GM19452 (cell line): ENCODE measurements at regions not wholly inside any gene's neighbourhood (a gene's known extent, or its start where the extent isn't known, plus 50 kb on each side); places are given as distances from the start of the nearest gene placed in this dataset.
"Not testable (repeated sequence)": the region's sequence is repeated elsewhere in the genome, so short reads cannot be mapped to it uniquely, and the experiment has no call there.

Source experiments
- ATAC-seq: cut with Tn5 transposase; IDR thresholded peaks from one replicate; pipeline ENCODE4 v1.9.1; 2021; ENCODE audit not compliant: unreplicated experiment

DNA sequence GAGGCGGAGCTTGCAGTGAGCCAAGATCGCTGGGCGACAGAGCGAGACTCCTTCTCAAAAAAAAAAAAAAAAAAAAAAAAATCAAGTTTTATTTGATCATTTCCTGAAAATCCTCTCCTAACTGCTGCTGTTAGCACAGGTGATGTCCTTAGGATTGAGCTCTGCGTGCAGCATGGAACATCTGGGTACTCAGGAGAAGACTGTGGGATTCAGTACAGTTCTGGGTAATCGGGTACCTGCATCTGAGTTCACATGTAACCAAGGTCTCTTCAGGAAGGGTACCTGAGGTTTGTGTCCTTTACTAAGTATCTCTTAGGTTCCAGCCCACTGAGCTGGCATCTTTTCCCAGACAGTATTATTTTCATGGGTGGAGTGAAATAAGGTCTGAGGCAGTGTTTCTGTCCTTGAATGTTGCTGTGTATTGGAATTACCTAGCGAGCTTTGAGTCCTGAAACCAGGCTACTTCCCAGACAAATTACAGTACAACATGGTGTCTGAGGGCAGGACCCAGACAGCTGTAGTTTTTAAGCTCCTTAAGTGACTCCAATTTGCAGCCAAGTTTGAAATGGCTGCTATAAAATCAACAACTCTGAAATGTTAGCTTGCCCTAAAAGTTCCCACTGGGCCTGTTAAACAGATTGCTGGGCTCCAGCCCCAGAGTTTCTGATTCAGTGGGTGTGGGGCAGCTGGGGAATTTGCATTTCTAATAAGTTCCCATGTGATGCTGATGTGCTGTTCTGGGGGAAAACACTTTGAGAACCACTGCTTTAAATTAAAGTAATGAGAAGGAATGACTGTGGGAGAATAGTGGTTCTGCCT lies 120.5 kb downstream of the PMAIP1 start:
- ATAC-seq, result no peak

DNA sequence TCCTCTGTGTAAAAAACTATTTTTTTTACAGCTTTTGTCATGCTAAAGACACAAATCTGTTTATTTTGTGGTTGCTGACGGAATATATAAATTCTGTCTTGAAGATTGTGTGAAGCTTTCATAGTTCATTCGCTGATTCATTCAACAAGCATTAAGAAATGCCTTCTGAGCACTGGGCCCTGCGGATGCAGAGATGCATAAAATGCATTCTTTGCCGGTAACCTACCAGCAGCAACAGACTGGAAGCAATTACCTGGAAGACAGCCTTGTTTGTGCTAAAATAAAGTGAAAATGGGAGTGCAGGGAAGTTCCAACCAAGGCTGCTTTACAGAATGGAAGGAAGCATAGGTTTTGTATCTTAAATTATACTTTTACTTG lies 119.7 kb downstream of the PMAIP1 start:
- ATAC-seq, result no peak

DNA sequence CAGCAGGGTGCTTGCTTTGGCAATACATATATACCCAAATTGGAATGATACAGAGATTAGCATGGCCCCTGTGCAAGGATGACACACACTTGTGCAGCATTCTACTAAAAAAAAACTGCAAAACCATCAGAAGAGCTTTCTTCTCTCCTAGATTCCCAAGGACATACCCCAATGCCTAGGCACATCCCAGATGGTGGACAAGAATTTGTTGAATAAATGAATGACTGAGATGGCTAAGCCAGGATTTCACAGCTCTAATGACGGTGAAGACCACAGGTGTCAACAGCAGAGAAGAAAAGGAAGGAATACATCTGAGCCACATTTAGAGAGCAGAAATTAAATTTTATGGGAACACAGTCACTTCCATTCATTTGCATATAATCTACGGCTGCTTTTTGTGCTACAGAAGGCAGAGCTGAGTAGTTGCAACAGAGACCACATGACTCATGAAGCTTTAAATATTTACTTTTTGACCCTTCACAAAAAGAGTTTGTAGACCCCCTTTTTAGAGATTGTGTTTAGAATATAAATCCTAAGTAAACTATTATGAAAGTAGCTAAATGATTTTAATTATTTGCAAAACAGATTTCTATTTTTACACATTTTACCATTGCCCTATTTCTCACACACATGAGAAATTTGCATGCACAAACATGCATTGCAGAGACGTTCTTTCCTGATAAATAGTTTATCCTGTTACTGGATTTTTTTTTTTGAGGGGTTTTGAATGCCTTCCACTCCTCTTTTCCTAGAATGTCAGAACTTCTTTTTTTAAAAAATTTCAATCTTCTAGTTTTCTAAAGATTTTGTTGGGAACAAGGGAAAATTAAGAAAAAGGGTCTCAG lies 119.0 kb downstream of the PMAIP1 start:
- ATAC-seq, result no peak

DNA sequence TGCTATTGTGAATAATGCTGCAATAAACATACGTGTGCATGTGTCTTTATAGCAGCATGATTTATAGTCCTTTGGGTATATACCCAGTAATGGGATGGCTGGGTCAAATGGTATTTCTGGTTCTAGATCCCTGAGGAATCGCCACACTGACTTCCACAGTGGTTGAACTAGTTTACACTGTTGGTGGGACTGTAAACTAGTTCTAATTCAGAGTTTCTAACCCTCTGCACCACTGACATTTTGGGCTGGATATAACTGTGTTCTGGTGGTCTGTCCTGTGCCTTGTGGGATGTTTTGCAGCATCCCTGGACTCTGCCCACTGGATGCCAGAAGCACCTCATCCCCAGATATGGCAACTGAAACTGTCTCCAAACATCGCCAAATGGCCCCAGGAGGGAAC lies 118.3 kb downstream of the PMAIP1 start:
- ATAC-seq, result not testable (repeated sequence)

DNA sequence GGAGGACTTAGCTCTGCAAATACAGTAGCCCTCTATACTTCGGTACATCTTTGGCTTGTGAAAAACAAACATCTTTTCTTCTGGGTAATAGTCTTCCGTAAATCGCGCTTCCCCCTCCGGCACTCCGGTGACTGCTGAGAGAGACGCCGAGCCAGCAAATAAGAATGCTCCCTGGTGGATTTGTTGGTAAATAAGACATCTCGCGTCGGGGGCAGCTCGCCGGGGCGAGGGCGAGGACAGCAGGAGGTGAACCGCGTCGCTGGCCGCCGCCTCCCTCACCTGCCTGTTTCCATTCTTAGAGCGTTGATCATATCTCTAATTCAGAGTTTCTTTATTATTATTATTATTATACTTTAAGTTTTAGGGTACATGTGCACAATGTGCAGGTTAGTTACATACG lies 117.6 kb downstream of the PMAIP1 start:
- no peak for ATAC-seq

DNA sequence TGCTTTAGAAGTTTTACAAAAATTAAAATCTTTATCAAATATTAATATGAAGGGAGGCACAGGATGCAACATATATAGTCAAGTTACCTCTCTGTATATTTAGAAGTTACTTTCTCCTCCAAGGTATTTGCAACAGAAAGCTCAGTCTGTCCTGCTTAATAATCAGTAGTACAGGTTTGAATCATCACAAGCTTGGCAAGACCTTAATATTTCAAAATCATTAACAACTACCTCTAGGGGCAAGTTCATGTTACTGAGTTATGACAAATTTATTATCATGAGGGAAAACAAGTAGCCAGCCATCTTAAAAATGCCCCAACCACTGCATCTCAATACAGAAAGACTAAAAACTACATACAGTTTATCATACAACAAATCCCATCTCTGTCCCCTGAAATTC lies 116.0 kb downstream of the PMAIP1 start:
- ATAC-seq, result not testable (repeated sequence)

DNA sequence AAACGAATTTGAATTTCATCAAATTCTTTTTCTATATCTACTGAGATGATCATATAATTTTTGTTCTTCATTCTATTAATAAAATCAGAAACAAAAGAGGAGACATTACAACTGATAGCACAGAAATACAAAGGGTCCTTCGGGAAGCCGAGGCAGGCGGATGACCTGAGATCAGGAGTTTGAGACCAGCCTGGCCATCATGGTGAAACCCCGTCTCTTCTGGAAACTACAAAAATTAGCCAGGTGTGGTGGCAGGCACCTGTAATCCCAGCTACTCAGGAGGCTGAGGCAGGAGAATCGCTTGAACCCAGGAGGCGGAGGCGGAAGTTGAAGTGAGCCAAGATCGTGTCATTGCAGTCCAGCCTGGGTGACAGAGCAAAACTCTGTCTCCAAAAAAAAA lies 113.4 kb downstream of the PMAIP1 start:
- not testable (repeated sequence) for ATAC-seq

DNA sequence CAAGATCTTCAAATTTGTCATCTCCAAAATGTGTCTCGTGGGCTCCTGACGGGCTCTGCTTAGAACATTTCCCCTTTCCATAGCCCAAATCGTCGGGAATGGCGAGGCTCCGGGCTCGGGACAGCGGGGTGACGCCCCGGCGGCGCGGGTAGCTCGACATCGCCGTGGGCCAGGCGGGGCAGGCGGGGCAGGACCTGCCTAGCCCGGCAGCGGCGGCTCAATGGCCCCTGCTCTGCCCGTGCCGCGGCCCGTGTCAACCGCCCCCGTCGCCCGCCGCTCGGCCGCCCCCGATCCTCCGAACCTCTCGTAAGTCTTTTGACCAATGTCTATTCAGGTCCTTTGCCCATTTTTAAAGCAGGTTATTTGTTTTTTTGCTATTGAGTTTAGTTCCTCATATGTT lies 111.2 kb downstream of the PMAIP1 start:
- ATAC-seq, result no peak

DNA sequence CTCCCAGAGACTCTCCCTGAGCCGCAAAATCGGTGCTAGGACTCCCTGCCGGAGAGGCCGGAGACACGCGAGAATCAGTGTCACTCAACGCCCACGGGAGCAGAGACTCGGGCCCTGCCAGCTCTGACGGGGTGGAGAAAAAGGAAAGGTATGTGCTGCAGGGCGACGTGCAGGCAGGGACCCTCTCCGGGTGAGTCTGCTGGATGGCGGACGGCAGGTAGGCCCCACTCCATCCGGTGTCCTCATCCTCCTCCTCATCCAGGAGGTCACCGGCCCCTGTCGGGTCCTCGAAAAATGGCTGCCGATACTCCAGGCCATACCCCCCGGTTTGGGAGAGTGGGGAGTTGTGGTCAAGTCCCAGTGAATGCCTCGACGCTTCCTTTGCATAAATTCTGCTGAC lies 110.7 kb downstream of the PMAIP1 start:
- no peak for ATAC-seq

DNA sequence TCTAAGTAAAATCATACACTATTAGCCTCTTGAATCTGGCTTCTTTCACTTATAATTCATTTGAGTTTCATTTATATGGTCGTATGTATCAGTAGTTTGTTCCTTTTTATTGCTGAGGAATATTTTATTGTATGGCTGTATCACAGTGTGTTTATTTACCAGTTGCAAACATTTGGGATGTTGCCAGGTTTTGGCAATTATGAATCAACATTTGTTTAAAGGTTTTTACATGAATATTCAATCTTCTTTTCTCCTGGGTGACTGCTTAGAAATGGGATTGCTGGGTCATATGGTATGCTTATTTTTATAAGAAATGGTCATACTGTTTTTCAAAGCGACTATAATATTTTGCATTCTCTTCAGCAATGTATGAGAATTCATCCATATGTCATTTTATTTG lies 107.9 kb downstream of the PMAIP1 start:
- ATAC-seq, result no peak

DNA sequence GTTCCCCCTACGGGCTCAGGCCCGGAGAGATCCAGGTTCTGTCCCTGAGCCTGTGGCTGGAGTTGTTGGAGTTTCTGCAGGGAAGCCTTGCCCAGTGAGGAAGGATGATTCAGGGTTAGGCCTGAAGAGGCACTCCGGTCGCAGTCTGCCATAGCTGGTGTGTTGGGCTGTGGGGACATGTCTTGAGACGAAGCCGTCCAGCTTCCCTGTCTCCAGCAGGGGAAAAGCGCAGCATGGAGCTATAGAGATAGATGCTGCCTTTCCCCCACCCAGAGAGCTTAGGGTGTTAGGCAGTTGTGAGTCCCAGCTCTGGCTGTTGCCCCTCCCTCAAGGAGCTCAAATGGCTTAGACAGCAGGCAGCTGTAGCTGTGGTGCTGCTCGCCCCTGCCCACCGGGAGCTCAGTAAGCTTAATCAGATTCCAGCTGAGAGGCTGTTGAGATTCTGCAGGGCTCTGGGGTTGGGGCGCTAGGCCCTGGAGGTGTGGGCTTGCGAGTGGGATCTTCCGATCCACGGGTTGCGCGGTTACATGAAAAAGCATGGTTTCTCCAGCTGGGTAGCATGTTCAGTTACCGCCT lies 103.9 kb downstream of the PMAIP1 start:
- ATAC-seq, result no peak

DNA sequence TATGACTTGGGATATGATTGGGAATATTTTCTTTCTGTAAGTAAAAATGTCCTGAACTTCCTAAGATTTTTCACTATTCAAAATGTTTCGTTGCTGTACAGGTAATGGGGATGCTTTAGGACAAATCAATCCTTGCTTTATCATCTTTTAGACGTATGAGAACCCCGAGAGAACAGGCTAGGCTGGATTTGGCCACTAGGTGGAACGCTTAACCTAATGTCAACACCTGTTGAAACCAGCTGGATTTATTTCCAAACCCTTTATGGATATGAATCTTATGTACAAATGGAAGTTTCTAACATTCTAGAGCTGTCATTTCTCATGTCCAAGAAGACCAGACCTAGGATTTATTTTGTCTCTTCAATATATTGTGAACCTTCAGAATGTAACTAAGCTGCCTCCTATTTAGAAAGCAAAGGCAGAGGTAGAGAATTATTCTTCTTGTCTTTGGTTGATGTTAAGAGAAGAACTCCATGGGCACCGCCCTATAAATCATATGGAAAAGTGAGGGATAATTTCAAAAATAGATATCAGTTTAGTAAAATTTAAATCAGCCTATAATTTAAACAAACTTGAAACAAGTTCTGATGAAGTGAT lies 96.7 kb downstream of the PMAIP1 start:
- peak; percentile 67 for ATAC-seq

DNA sequence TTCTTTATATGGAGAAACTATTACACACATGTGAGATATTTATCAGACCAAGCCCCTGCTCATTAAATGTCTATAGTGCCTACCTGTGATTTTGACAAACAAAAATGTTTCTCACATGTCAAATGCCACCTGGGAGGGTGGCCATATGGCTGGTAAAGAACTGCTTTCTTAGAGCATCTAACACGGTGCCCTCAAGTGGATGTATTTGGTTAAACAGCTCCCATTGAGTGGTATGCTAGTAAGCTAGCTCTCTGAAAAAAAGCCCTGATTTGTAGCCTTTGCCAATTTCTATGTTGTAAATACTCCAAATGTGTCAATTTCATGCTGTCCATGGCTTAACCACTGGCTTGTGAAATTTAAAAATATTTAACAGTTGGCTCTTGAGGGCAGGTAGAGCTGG lies 94.6 kb downstream of the PMAIP1 start:
- ATAC-seq, result peak; percentile 58

DNA sequence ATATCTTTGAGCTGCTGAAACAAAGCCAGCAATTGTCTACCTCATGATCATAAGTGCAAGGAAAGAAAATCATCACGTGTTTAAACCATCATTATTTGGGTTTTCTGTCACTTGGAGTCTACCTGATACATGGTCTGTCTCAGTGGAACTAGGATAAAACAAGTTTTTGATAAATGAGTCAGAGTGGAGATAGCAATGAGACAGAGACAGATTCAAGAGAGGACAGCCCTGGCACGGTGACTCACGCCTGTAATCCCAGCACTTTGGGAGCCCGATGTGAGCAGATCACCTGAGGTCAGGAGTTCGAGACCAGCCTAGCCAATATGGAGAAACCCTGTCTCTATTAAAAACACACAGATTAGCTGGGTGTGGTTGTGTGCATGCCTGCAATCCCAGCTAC lies 93.8 kb downstream of the PMAIP1 start:
- no peak for ATAC-seq

DNA sequence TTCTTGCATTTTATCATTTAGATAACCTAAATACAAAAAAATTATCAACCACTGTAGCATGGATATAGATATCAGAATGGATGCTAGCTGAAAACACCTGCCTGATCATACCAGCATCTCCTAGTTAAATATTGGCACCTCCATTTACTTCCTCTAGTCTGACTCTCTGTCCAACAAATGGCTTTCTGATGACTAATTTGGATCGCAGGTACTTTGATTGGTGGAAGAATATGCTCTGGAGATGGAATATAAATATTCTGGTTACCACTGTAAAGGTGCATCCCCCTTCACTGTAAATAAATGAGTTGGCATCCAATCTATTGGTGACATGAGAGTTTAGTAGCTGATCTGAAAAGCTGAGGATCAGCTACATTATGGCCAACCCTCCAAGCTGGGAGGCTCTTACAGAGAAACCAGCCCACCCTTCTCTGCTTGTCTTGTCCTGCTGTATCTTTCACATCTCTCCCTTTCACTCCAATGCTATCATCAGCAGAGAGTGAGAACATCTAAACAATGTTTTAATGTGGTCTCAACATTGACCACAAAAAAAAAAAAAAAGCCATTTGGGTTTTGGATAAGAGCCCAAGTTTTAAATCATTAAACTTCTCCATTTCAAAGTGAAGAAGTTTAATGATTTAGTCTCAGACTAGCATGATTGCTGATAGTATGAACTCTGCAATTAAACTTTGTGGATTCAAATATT lies 90.5 kb downstream of the PMAIP1 start:
- ATAC-seq, result no peak

DNA sequence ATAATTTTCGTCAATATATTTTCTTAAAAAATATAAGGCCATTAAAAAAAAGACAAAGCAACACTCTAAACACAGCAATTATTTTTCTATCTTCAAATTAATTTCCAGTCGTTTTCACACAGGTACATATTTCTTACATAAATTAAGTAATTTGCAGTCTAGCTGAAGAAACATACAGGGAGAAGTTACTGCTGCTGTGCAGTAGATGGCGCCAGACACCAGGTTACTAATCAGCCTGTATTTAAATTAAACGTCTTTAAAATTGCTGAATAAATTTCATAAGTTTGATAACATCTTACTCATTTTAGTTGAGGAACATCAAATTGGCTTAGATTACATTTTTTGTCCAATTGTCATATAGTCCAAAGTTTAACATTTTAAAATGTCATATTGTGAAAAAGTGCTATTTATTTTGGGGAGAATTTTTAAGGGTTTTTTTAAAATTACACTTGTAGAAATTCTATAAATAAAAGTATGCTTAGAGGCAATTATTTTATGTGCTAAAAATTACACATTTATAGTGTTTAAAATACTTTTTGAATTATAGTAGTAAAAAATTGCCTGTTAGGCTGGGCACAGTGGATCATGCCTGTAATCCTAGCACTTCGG lies 88.4 kb downstream of the PMAIP1 start:
- peak; percentile 63 for ATAC-seq

DNA sequence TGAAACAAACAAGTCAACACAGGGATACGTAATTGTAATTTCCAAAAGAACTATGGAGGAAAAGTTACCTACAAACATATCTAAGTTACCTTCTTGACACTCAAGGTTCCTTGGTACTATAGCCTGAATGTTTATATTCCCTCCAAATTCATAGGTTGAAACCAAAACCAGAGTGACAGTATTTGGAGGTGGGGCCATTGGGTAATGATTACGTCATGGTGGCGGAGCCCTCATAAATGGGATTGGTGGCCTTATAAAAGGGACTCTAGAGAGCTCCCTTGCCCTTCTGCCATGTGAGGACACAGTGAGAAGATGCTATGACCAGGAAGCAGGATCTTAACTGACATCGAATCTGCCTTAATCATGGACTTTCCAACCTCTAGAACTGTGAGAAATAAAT lies 87.3 kb downstream of the PMAIP1 start:
- no peak for ATAC-seq

DNA sequence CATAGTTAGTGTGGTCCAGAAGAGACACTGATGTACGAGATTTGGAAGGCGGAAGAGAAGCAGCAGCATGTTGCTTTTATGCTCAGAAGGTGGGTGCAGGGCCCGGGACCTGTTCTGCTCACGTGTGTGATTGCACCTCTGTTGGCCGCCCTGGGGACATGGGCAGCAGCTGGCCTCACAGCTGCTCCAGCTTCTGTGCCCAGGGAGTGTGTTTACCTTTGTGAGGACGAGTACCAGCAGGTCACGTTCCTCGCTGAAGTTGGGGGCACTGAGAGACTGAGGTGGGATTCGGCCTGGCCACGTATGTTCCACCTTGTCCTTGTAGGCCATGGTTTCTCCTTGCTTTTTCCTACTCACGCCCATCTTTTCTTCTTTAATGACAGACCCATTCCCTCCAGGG lies 86.3 kb downstream of the PMAIP1 start:
- no peak for ATAC-seq

DNA sequence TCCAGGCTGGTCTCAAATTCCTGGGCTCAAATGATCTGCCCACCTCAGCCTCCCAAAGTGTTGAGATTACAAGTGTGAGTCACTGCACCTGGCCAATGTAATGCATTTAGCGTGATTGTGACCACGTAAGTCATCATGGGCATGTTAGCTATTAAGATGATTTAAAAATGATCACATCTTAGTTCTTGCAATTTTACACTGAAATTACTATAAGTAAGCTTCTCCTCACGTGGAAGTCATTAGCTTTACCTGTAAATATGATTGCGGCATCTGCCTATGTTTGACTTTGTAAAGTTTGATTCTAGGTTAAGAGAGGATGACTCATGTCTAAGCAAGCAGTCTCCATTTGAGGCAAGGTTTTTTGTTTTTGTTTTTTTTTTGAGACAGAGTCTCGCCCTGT lies 85.5 kb downstream of the PMAIP1 start:
- ATAC-seq, result no peak

DNA sequence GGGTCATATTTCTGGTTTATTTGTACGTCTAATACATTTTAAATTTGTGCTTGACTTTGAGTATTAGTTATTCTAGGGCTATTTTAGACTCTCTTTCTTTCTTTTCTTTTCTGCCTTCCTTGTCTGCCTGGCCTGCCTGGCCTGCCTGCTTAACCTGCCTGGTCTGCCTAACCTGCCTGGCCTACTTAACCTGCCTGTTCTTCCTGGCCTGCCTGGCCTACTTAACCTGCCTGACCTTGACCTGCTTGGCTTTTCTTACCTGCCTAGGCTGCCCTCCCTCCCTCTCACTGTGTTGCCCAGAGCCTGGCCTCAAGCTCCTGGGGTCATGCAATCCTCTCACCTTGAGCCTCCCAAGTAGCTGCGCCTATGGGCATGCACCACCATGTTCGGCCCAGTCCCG lies 83.7 kb downstream of the PMAIP1 start:
- ATAC-seq, result no peak
